ENCODE measurements at regions not wholly inside any gene's neighbourhood (a gene's known extent, or its start where the extent isn't known, plus 50 kb on each side); places are given as distances from the start of the nearest gene placed in this dataset.
"Not testable (repeated sequence)": the region's sequence is repeated elsewhere in the genome, so short reads cannot be mapped to it uniquely, and the experiment has no call there.

GRCh38 chr12:64552510-64552909 is 57.8 kb upstream of the RASSF3 start:
- DNase-seq (ENCODE audit: low read depth, low spot score) = not testable (repeated sequence)

DNA sequence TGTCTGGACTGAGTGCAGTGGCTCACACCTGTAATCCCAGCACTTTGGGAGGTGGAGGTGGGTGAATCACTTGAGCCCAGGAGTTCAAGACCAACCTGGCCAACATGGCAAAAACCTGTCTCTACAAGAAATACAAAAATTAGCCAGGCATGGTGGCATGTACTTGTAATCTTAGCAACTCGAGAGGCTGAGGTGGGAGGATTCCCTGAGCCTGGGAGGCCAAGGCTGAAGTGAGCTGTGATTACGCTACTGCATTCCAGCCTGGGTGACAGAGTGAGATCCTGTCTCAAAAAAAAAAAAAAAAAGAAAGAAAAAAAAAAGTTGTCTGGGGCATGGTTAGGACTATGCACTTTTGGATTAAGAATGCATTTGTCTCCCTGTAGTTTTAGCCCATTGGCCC is 56.6 kb upstream of the RASSF3 start:
- not testable (repeated sequence) for DNase-seq (ENCODE audit: low read depth, low spot score)

- no peak for DNase-seq (ENCODE audit: low read depth, low spot score)
Observed at GRCh38 chr12:64556231-64556630, 54.1 kb upstream of the RASSF3 start.

DNA sequence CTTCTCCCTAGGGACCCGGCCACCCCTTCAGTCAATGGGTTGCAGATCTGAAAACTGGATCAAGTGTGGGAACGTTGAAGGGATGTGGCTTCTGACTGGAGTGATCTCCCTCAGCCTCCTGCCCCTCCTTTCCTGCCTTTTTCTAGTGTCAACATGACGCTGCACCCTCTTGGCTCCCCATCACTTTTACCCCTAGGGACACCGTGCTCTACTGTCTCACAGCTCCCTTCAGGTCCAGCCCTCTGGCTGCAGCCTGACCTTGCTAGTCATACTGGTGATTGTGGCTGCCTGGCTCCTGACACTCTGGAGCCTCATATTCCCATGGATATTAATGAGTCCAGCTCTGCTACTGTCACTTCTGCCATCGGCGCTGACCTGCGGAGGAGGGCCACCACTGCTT is 51.5 kb upstream of the RASSF3 start:
- no peak for DNase-seq (ENCODE audit: low read depth, low spot score)

- DNase-seq (ENCODE audit: low read depth, low spot score) = peak; percentile 27
Observed at GRCh38 chr12:64560396-64561301, 49.6 kb upstream of the RASSF3 start.
